HTR-8/SVneo (cell line): ENCODE measurements at regions not wholly inside any gene's neighbourhood (a gene's known extent, or its start where the extent isn't known, plus 50 kb on each side); places are given as distances from the start of the nearest gene placed in this dataset.
A peak's percentile ranks its signal among the peaks of the same experiment; 100 is the strongest.

Experiments used
- DNase-seq: peaks from one replicate; pipeline ENCODE4 v3.0.0; 2011; ENCODE audit warnings: low spot score, mixed read lengths; ENCODE audit not compliant: insufficient read length
- FAIRE-seq: peaks from 2 replicates; lab custom pipeline; 2011; peaks lifted over from hg19 to GRCh38; lab: Jason Lieb, UNC

DNA sequence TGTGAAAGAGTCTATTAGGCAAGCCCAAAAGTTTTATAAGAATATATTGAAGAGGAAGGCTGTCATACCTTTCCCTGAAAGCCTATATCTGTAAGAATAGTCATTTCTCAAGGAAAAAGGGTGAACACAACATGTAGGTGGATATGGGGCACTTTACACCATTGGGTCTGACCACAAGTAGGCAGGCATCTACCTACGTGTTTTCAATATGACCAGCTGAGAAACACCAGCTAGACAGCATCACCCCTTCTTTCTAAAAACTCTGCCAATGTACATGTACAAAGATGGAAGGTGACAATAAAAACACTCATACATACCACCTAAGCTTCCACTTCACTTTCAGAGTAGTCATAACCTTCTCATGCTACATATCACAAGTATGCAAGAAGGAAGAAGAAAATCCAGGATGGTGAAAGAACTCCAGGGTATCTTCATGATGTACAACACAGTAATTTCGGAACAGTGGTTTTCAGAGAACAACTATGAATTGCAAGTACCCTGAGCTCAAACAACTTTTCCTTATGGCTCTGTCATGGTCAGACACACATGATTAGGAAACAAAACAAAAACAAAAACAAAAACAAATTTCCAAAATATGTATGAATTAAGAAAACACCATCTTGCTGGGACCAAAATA is 98.5 kb upstream of the ADGRL2 start:
- FAIRE-seq: no peak
- no peak for DNase-seq

GRCh38 chr1:81700728-81701470 is 99.8 kb upstream of the ADGRL2 start:
- DNase-seq: no peak
- no peak for FAIRE-seq

GRCh38 chr1:81699234-81699633 is 101.5 kb upstream of the ADGRL2 start:
- peak; percentile 85 for FAIRE-seq
- DNase-seq: no peak

- no peak for DNase-seq
These were observed 105.0 kb upstream of the ADGRL2 start for GRCh38 chr1:81695741-81696140.

DNA sequence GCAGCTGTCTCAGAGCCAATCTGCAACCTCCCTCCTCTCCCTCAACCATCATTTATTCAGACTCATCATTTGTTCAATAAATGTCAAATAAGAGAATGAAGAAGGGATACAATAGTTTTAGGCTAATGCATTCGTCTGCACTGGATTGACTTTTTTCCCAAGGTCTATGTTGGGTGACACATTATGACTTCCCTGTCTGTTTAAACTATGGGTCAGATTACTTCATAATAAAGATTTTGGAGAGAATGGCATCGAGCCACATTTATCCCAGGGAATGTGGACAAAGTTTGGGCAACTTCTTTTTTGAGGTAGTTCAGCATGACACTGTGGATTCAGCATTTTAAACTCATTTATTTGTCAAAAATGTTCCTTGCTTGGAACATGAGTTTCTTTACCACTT is 107.4 kb upstream of the ADGRL2 start:
- no peak for DNase-seq
- no peak for FAIRE-seq

More at GRCh38 chr1:81695741-81696140, 105.0 kb upstream of the ADGRL2 start:
- FAIRE-seq: no peak

DNA sequence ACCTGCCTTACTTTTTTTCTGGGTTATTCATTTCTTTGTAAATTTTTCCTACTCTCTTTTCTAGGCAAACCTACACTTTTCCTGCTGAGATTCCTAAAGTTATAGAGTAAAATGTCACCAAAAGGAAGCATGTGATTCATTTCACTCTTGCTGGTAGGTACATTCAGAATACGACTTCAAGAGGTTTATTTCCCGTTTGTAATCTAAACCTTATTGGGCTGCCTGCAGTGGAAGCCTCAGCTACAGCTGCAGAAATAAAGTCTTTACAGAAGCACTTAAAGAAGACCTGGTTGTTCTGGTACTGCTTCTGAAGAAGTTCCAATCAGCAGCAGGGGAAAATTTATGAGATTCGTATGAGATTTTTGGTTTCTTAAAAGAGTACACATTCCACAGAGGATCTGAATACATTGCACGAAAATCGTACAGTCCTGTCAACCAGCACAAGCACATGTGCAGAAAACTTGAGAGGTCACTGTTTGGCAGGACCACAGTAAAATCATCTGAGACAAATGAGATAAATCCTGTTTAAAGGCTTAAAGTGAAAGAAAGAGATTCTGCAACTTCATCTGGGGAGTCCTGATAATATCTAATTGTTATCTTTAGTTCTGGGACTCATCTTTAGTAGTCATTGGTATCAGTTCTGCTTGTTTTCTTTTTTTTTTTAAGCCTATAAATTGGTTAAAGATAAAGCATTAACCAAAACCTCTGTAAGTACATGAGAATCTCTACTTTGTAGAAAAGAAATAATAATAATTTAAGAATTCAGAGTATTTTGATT is 109.9 kb upstream of the ADGRL2 start:
- no peak for FAIRE-seq
- no peak for DNase-seq

DNA sequence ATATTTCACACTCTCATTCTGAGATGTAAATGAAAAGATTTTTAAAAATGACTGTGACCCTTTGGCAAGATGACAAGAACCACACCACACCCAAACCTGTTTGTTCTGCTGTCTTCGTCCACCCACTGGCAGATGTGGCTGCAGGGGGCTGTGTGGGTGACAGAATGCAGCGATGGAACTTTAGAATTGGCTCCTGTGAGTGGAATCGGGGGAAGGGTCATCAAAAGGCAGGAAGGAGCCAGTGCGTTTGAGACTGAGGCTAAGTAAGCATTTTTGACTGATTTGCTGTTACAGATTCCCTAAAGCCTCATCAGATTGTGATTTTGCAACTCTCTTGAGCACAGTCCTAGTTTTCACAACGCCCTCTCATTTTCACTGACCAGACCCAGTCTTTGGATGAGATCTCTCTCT is 111.2 kb upstream of the ADGRL2 start:
- FAIRE-seq (no peak), DNase-seq (no peak)

DNA sequence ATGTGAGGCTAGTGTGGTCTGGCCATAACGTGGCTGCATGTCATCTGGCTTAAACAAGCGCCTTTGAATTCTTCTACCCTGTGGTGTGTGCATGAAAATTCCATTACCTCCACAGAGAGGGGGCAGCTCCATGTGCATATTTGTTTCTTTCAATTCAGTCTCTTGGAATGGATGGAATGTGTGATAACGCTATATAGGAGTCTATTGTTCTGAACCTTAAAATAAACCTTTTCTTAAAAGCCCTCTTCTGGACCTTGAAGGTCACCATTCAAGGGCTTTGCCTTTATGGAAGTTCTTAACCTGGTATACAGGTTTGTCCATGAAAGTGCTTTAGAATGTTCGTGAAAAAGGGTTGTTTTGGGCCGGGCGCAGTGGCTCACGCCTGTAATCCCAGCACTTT is 118.2 kb upstream of the ADGRL2 start:
- FAIRE-seq (no peak), DNase-seq (no peak)

- no peak for FAIRE-seq
These were observed 119.0 kb upstream of the ADGRL2 start for GRCh38 chr1:81681601-81682266.

GRCh38 chr1:81681114-81681513 is 119.6 kb upstream of the ADGRL2 start:
- no peak for FAIRE-seq
- DNase-seq: no peak

More at GRCh38 chr1:81681601-81682266, 119.0 kb upstream of the ADGRL2 start:
- DNase-seq: no peak

DNA sequence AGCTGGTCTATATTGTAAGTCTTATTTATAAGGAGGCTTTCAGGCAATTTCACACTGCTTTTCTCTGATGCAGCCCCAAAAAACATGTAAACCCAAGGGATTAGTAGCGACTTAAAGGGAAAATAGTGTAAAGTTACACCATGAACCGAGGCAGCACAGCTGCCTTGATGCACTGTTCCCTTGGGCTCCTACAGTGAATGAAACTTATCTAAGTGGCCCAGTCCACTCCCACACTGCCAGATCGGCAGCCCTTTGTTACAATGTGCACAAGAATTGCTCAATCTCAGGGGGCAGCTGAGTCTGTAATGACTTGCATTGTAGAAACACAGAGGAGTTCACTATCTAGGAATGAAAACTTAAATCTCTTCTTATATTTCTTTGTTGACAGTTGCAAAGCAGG is 120.8 kb upstream of the ADGRL2 start:
- DNase-seq (no peak), FAIRE-seq (no peak)

DNA sequence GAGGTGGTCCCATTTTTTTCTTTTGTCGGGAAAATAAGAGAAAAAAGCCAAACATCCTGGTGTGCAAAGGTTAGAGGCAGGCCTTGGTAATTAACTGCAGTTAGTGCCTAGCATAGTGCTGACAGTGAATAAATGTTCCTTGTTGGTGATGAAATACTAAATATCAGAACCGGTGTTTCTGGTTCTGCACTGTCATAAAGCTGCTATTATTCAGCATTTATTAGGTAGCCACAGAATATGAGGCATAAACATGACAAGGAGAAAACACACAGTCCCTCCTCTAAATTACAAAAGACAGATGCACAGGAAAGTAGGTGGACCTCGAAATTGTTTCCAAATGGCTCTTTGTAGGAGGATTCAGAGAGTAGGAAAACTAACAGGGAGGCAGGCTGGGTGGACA is 122.0 kb upstream of the ADGRL2 start:
- no peak for FAIRE-seq
- DNase-seq: no peak

DNA sequence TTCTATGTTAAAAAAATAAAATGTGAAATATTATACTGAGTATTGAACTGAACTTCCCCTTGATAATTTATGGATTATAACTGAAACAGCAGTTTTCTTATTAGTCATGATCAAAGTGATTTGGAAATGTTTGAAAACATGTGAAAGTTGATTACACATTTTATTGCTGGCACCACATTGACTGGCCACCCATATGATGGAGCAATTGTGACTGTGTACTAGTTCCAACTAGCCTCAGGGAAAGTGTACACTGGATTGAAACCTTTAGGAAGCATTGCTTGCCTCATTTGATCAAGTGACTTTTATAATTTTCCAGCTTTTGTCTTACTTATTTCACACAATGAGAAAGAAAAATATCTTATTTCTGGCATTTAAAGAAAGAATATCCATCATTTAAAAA is 128.0 kb upstream of the ADGRL2 start:
- FAIRE-seq: no peak
- no peak for DNase-seq

DNA sequence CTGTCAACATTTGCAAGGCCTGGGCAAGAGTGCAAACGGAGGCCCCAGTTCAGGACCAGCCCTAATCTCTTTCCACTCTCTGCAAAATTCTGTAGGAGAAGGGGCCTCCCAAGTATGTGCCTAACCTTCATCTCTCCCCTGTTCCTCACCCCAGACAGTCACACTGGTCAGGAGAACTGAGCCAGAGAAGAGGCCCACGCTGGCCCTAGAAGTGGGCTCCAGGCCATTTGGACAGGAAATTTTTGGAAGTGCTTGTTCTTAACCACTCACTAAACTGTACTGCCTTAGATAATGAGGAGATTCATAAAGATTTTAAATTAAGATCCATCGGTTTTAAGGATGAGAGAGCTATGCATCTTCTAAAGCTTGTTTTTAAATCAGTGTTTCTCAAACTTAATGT is 129.7 kb upstream of the ADGRL2 start:
- DNase-seq: no peak
- FAIRE-seq: no peak

GRCh38 chr1:81670286-81670685 is 130.4 kb upstream of the ADGRL2 start:
- FAIRE-seq: no peak
- DNase-seq: peak; percentile 53

GRCh38 chr1:81666586-81666985 is 134.1 kb upstream of the ADGRL2 start:
- FAIRE-seq (no peak), DNase-seq (no peak)

- FAIRE-seq (no peak), DNase-seq (no peak)
These were observed 136.4 kb upstream of the ADGRL2 start for GRCh38 chr1:81664341-81664740.

- no peak for FAIRE-seq
- DNase-seq: no peak
These were observed 137.7 kb upstream of the ADGRL2 start for GRCh38 chr1:81662913-81663526.

- FAIRE-seq (no peak), DNase-seq (no peak)
These were observed 140.4 kb upstream of the ADGRL2 start for GRCh38 chr1:81660286-81660685.

DNA sequence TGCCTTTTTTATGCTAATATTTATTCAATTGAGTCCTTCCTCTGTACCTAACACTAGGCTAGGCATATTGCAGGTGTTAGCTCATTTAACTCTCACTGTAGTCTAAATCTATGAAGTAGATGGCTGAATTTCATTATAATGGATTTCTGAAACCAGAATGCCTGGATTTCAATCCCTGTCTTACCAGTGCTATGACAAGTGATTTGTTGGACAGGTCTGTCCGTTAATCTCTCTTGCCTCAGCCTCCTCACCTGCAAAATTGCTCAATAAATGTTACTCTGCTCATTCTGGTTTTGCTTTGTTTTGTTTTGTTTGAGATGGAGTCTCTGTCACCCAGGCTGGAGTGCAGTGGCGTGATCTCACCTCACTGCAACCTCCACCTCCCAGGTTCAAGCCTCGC is 146.1 kb upstream of the ADGRL2 start:
- DNase-seq (no peak), FAIRE-seq (no peak)
